K562 (cell line): ENCODE measurements at regions not wholly inside any gene's neighbourhood (a gene's known extent, or its start where the extent isn't known, plus 50 kb on each side); places are given as distances from the start of the nearest gene placed in this dataset.

Experiments used
- ATAC-seq: fragments of 200-7000 bp; cut with Tn5 transposase; 3 replicates; pipeline ENCODE4 v1.9.1; 2020; ENCODE audit warnings: moderate library complexity
- BruUV-seq: library from RNA; stranded (reverse); fragments of 400-500 nt; replicated peaks from 2 replicates; lab custom pipeline; 2021; lab: Mats Ljungman, UMichigan
- CTCF ChIA-PET: fragments of 300-600 bp; formaldehyde crosslinking; extraction: SDS; loops from one replicate; lab custom pipeline; 2021; ENCODE audit warnings: low intra/inter-chr PET ratio; lab: Yijun Ruan, JAX
- POLR2A ChIA-PET: fragments of 300-600, 350-650 bp; sonication (Branson Sonifier 250); formaldehyde crosslinking; extraction: SDS; loops from one replicate; lab custom pipeline; 2021; ENCODE audit warnings: antibody characterized with exemption, inconsistent platforms; lab: Yijun Ruan, JAX
- DNase-seq, 4 experiments: peaks; one replicate each; pipeline versions ENCODE4 v3.0.0 to v3.0.0-alpha.2; 2011 to 2018; ENCODE audit warnings: low spot score in 3 of 4, mixed read lengths in 3 of 4; ENCODE audit errors: extremely low read depth in 1 of 4
- FAIRE-seq: peaks from 2 replicates; lab custom pipeline; 2011; peaks lifted over from hg19 to GRCh38; lab: Jason Lieb, UNC
- H2AFZ ChIP-seq: 2 replicates; pipeline ENCODE4 v1.6.0; 2011; ENCODE audit warnings: low read depth, low read length, control low read depth, inconsistent platforms
- H3K27ac ChIP-seq: fragments of 200-600 bp; 3 replicates; pipeline ENCODE4 v1.8.0; 2011; ENCODE audit warnings: low read depth, mild to moderate bottlenecking, control low read depth, inconsistent platforms, low read length, moderate library complexity, mixed read lengths; ENCODE audit errors: extremely low read depth
- H3K27me3 ChIP-seq, 2 experiments: fragments of 300-600 bp in 1 of 2; 2 replicates in 1 of 2; 3 replicates in 1 of 2; pipeline versions ENCODE4 v1.6.0 to v1.8.0; 2011; ENCODE audit warnings: inconsistent platforms in 2 of 2, low read length in 2 of 2, mild to moderate bottlenecking in 1 of 2, mixed read lengths in 1 of 2, moderate library complexity in 1 of 2; ENCODE audit not compliant: control insufficient read depth in 2 of 2, insufficient read depth in 2 of 2
- H3K36me3 ChIP-seq: fragments of 300-600 bp; 3 replicates; pipeline ENCODE4 v1.8.0; 2011; ENCODE audit warnings: mild to moderate bottlenecking, low read length, inconsistent platforms; ENCODE audit not compliant: control insufficient read depth, insufficient read depth
- H3K4me1 ChIP-seq, 2 experiments: fragments of 200-600 bp in 1 of 2; replicated peaks in 1 of 2; 2 replicates in 1 of 2; 3 replicates in 1 of 2; pipeline versions ENCODE4 v1.5.1 to v1.8.0; 2011; ENCODE audit warnings: inconsistent platforms in 2 of 2, low read length in 2 of 2, mild to moderate bottlenecking in 1 of 2, mixed read lengths in 1 of 2, moderate library complexity in 1 of 2; ENCODE audit not compliant: control insufficient read depth in 2 of 2, insufficient read depth in 2 of 2
- H3K4me2 ChIP-seq: 2 replicates; pipeline ENCODE4 v1.6.1; 2011; ENCODE audit warnings: low read length, control low read depth, inconsistent platforms, mixed read lengths; ENCODE audit not compliant: insufficient read depth
- H3K4me3 ChIP-seq: fragments of 200-600 bp; sonication (generic), shearing (Covaris generic); 2 replicates; pipeline ENCODE4 v1.5.1; 2016; ENCODE audit warnings: control low read depth, inconsistent platforms
- H3K79me2 ChIP-seq: fragments of 200-600 bp; 3 replicates; pipeline ENCODE4 v1.8.0; 2011; ENCODE audit warnings: low read length, inconsistent platforms; ENCODE audit not compliant: control insufficient read depth, insufficient read depth
- H3K9ac ChIP-seq, 2 experiments: 2 replicates each; pipeline versions ENCODE4 v1.6.0 to v1.6.1; 2011; ENCODE audit warnings: low read depth in 2 of 2, low read length in 2 of 2, control low read depth in 1 of 2, inconsistent platforms in 1 of 2, mild to moderate bottlenecking in 1 of 2, mixed read lengths in 1 of 2; ENCODE audit not compliant: insufficient read depth in 1 of 2
- H3K9me1 ChIP-seq: one replicate; pipeline ENCODE4 v1.6.0; 2011; ENCODE audit warnings: inconsistent platforms, mild to moderate bottlenecking, low read length, moderate library complexity; ENCODE audit not compliant: control insufficient read depth, insufficient read depth
- H3K9me3 ChIP-seq: replicated peaks from 2 replicates; pipeline ENCODE4 v1.5.1; 2011; ENCODE audit warnings: low read depth, low read length, inconsistent platforms; ENCODE audit not compliant: control insufficient read depth, insufficient read depth
- H4K20me1 ChIP-seq: replicated peaks from 2 replicates; pipeline ENCODE4 v1.6.1; 2011; ENCODE audit warnings: low read length, inconsistent platforms, mixed read lengths; ENCODE audit not compliant: control insufficient read depth, insufficient read depth
- ARID1B ChIP-seq: fragments of 450-650 bp; IDR thresholded peaks from 2 replicates; pipeline ENCODE4 v1.6.1; 2016; ENCODE audit warnings: antibody characterized with exemption, mild to moderate bottlenecking, inconsistent platforms
- MTA1 ChIP-seq: fragments of 450-650 bp; IDR thresholded peaks from 2 replicates; pipeline ENCODE4 v1.6.1; 2017; ENCODE audit warnings: borderline replicate concordance
- SIRT6 ChIP-seq: IDR thresholded peaks from one replicate; pipeline ENCODE4 v1.6.1; 2012; ENCODE audit warnings: low read depth, mild to moderate bottlenecking, control low read depth, inconsistent platforms, low read length, moderate library complexity
- ZBTB40 ChIP-seq, 2 experiments: fragments of 450-650 bp in 1 of 2; sonication (generic) in 1 of 2; formaldehyde crosslinking in 1 of 2; IDR thresholded peaks; 2 replicates each; pipeline versions ENCODE4 v1.7.1 to v1.9.0; 2016 to 2022; ENCODE audit warnings: inconsistent platforms in 1 of 2, mild to moderate bottlenecking in 1 of 2, missing genetic modification reagents in 1 of 2
- ZNF239 ChIP-seq: fragments of 250-450 bp; sonication (Bioruptor Pico); IDR thresholded peaks from 2 replicates; pipeline ENCODE4 v1.4.0; 2020; ENCODE audit warnings: mild to moderate bottlenecking
- WGBS: fragments of 100-300 bp; shearing (Covaris generic); methylation state at CpG from one replicate; pipeline ENCODE4 v1.1.6; 2016; ENCODE audit warnings: low coverage, mixed read lengths; ENCODE audit not compliant: insufficient coverage; ENCODE audit errors: missing lambda C conversion rate; 5-methylcytosine and 5-hydroxymethylcytosine counted together
- in situ Hi-C: fragments of 300-500 bp; cut with MboI; formaldehyde crosslinking; loops from 4 replicates; pipeline ENCODE4 v1.15.0; 2018; ENCODE audit warnings: inconsistent platforms, mixed read lengths
- intact Hi-C: fragments of 100-400 bp; cut with micrococcal nuclease; formaldehyde crosslinking; loops from 2 replicates; pipeline ENCODE4 v1.14.2; 2022
- TF ChIP-seq, protein P1 (sequence below): fragments of 250-450 bp; sonication (Bioruptor Pico); IDR thresholded peaks from 2 replicates; pipeline ENCODE4 v1.5.0; 2021; ENCODE audit warnings: mild to moderate bottlenecking, moderate library complexity

- FAIRE-seq (no peak), DNase-seq (no peak), ATAC-seq (no peak)
- Histone ChIP-seq H2AFZ (no peak overlapping the region), H3K4me2 (no peak overlapping the region), H3K79me2 (no peaks in the 10 kb centered on the region), H3K9ac (no peak overlapping the region), H3K9me3 (no peaks in the 10 kb centered on the region), H3K4me3 (no peak overlapping the region), H3K27ac (no peak overlapping the region), H3K27me3 (no peaks in the 10 kb centered on the region), H4K20me1 (no peaks in the 10 kb centered on the region), H3K9me1 (no peaks in the 10 kb centered on the region), H3K4me1 (no peaks in the 10 kb centered on the region), H3K36me3 (no peaks in the 10 kb centered on the region)
- under 1% methylated on average over 8 of the region's 8 CpGs for WGBS
- POLR2A ChIA-PET: no interaction called here
- no TSS peak for BruUV-seq
- intact Hi-C loops: no loop called here
- CTCF ChIA-PET: no interaction called here
- in situ Hi-C loops: no loop called here
- no peak for TF ChIP-seq ARID1B
- no peak for TF ChIP-seq ZNF239 (CRISPR knock-in tag)
- TF ChIP-seq, protein P1, sequence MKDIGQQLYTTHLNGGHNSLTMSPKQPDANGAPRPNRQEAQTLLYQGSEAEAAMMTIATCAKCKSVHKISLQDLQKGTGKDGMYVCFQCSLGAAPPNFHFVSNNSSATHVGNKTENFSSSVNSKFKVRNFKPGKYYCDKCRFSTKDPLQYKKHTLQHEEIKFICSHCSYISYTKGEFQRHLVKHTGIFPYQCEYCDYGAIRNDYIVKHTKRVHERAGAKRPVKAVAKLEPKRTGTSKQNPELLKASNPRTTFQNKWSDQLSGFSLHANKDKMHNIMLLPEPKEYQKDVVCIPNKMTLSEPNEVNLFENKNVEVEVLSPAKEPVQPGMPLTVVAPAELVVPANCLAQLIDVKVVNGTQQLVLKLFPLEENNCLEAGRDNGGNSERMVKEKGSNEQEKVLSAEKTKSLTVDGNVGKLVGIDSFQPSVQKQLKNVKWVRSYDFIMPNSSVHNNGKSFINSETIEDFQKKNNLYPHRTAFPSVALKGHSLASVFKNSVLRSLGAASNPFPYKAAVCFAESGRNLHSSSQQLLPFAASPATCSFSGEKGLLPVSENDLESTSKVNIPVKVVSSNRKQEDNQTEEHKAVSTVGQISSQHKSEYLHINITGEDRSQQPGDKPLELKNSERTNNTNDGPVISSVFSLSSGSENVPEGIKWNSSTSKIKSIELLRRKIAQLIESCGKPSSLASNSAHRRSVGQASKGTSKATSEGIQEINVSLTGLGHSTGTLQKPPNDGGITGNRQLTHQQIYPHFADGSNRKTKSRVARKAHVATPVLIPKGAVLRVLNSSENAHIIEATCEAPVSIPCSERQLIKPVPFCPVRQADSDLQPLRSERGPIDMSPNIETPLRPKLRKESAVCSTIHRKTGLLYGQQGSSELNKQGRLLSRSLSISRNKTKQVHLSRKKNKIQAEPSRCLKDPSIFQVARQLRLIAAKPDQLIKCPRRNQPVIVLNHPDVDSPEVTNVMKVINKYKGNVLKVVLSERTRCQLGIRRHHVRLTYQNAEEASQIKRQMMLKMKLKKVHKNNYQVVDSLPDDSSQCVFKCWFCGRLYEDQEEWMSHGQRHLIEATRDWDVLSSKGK (CRISPR knock-in tag): no peak
- TF ChIP-seq SIRT6: no peak
- TF ChIP-seq ZBTB40 (IDR thresholded peaks at IDR 0.05): no peak
- TF ChIP-seq ZBTB40 (CRISPR knock-in tag; IDR thresholded peaks at IDR 0.05): no peak
- TF ChIP-seq MTA1: no peak
Measured at GRCh38 chr11:112634995-112635737, 326.1 kb upstream of the NCAM1 start.
